Mammary epithelial cell (primary cell): ENCODE measurements at regions not wholly inside any gene's neighbourhood (a gene's known extent, or its start where the extent isn't known, plus 50 kb on each side); places are given as distances from the start of the nearest gene placed in this dataset.

Experiments used
- CTCF ChIP-seq, 2 donors: IDR thresholded peaks in 1 of 2; conservative IDR thresholded peaks in 1 of 2; 2 replicates each; pipeline ENCODE4 v1.5.1; 2011 to 2012; ENCODE audit warnings: inconsistent platforms in 2 of 2, low read length in 2 of 2, mild to moderate bottlenecking in 2 of 2, control low read depth in 1 of 2, low read depth in 1 of 2; ENCODE audit not compliant: insufficient read depth in 1 of 2; ENCODE audit errors: extremely low read depth in 1 of 2
- EZH2 ChIP-seq: IDR thresholded peaks from 2 replicates; pipeline ENCODE4 v1.6.1; 2012; ENCODE audit warnings: low read length, inconsistent platforms, borderline replicate concordance

DNA sequence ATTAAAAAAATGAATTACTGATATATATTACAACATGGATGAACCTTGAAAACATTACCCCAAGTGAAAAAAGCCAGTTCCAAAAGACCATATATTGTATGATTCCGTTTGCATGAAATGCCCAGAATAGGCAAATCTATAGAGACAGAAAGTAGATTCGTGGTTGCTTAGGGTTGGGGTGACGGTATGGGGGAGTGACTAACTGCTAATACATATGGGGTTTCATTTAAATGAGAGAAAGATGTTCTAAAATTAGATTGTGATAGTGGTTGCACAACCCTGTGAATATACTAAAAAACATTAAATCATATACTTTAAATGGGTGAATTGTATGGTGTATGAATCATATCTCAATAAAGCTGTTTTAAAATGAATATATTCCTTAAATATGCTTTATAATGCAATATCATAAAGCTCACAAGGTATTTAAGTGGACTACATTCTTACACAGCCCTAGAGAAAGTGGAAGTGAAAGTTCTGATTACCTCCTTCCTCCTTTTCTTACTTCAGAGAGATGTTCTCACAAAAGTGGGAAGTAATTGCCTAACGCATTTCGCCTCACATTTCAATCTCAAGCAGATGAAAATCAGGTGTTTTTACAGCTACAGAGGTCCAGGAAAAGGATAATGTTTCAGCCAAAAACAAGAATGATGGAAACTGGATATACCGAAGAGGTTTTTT lies 142.7 kb upstream of the GNAO1 start:
- TF ChIP-seq CTCF (conservative IDR thresholded peaks at IDR 0.05 in 1 of 2, IDR thresholded peaks at IDR 0.05 in 1 of 2; ENCODE audit: extremely low read depth in 1 of 2, insufficient read depth in 1 of 2, low read depth in 1 of 2, low read length in 2 of 2) (no peak), EZH2 (no peak)
